GM23338 (cell line): ENCODE measurements at regions not wholly inside any gene's neighbourhood (a gene's known extent, or its start where the extent isn't known, plus 50 kb on each side); places are given as distances from the start of the nearest gene placed in this dataset.
A peak's percentile ranks its signal among the peaks of the same experiment; 100 is the strongest.

Source experiments
- ATAC-seq: fragments of 200-7000 bp; cut with Tn5 transposase; 3 replicates; pipeline ENCODE4 v1.9.1; 2020
- DNase-seq: peaks from one replicate; pipeline ENCODE4 v3.0.0-alpha.2; 2015; ENCODE audit warnings: low spot score
- H2AFZ ChIP-seq: fragments of 200-600 bp; sonication (generic); 2 replicates; pipeline ENCODE4 v1.8.0; 2016; ENCODE audit warnings: antibody characterized with exemption, mild to moderate bottlenecking, moderate library complexity
- H3F3A ChIP-seq: fragments of 200-600 bp; sonication (generic); replicated peaks from 2 replicates; pipeline ENCODE4 v1.8.0; 2017; ENCODE audit warnings: antibody characterized with exemption, mixed run types, low read depth
- H3K27ac ChIP-seq: fragments of 200-600 bp; sonication (generic); 2 replicates; pipeline ENCODE4 v1.6.1; 2016; ENCODE audit warnings: low read depth
- H3K27me3 ChIP-seq: fragments of 200-600 bp; sonication (generic); 2 replicates; pipeline ENCODE4 v1.8.0; 2016; ENCODE audit warnings: mild to moderate bottlenecking, mixed run types, moderate library complexity; ENCODE audit not compliant: insufficient read depth
- H3K36me3 ChIP-seq: fragments of 200-600 bp; sonication (generic); 2 replicates; pipeline ENCODE4 v1.8.0; 2016; ENCODE audit warnings: mild to moderate bottlenecking; ENCODE audit not compliant: insufficient read depth
- H3K4me1 ChIP-seq: fragments of 200-600 bp; sonication (generic); 2 replicates; pipeline ENCODE4 v1.8.0; 2016; ENCODE audit warnings: mild to moderate bottlenecking, moderate library complexity; ENCODE audit not compliant: insufficient read depth
- H3K4me2 ChIP-seq: fragments of 200-600 bp; sonication (generic); 2 replicates; pipeline ENCODE4 v1.7.1; 2017; ENCODE audit warnings: mixed run types
- H3K4me3 ChIP-seq: fragments of 200-600 bp; sonication (generic); 2 replicates; pipeline ENCODE4 v1.6.1; 2016; ENCODE audit warnings: mixed run types
- H3K79me2 ChIP-seq: fragments of 200-600 bp; sonication (generic); replicated peaks from 2 replicates; pipeline ENCODE4 v1.8.0; 2017; ENCODE audit warnings: mild to moderate bottlenecking; ENCODE audit not compliant: insufficient read depth
- H3K9me2 ChIP-seq: fragments of 200-600 bp; sonication (generic); 2 replicates; pipeline ENCODE4 v1.8.0; 2017; ENCODE audit not compliant: insufficient read depth
- H4K20me1 ChIP-seq: fragments of 200-600 bp; sonication (generic); replicated peaks from 2 replicates; pipeline ENCODE4 v1.8.0; 2017; ENCODE audit warnings: mild to moderate bottlenecking; ENCODE audit not compliant: insufficient read depth
- H3K27ac Mint-ChIP-seq: 2 replicates; pipeline ENCODE4 v1.8.0; 2020; ENCODE audit warnings: inconsistent platforms, mild to moderate bottlenecking, moderate library complexity, mixed read lengths
- H3K27me3 Mint-ChIP-seq: 3 replicates; pipeline ENCODE4 v1.8.0; 2022; ENCODE audit warnings: low read depth, mild to moderate bottlenecking, moderate library complexity, mixed read lengths, inconsistent platforms; ENCODE audit not compliant: insufficient read depth, poor library complexity
- H3K36me3 Mint-ChIP-seq: 3 replicates; pipeline ENCODE4 v1.8.0; 2021; ENCODE audit warnings: low read depth, mild to moderate bottlenecking, inconsistent platforms, moderate library complexity, mixed read lengths
- H3K4me1 Mint-ChIP-seq: 3 replicates; pipeline ENCODE4 v1.8.0; 2020; ENCODE audit warnings: mild to moderate bottlenecking, inconsistent platforms, mixed read lengths
- H3K4me3 Mint-ChIP-seq: 3 replicates; pipeline ENCODE4 v1.8.0; 2021; ENCODE audit warnings: moderate library complexity, mild to moderate bottlenecking, inconsistent platforms, mixed read lengths
- H3K9me3 Mint-ChIP-seq: 3 replicates; pipeline ENCODE4 v1.8.0; 2020; ENCODE audit warnings: moderate library complexity, mild to moderate bottlenecking, inconsistent platforms, mixed read lengths
- CREB1 ChIP-seq: fragments of 250-450 bp; sonication (Bioruptor Pico); IDR thresholded peaks from 2 replicates; pipeline ENCODE4 v1.5.0; 2020; ENCODE audit warnings: low read depth, mild to moderate bottlenecking, moderate library complexity
- EZH2 ChIP-seq: fragments of 200-600 bp; sonication (generic); IDR thresholded peaks from one replicate; pipeline ENCODE4 v1.8.0; 2017; ENCODE audit warnings: antibody characterized with exemption, mild to moderate bottlenecking, low read depth; ENCODE audit not compliant: unreplicated experiment
- EZH2phosphoT487 ChIP-seq: fragments of 200-600 bp; sonication (generic); IDR thresholded peaks from one replicate; pipeline ENCODE4 v1.8.1; 2018; ENCODE audit warnings: antibody characterized with exemption; ENCODE audit not compliant: unreplicated experiment
- NANOG ChIP-seq: IDR thresholded peaks from 2 replicates; pipeline ENCODE4 v1.6.1; 2016; ENCODE audit warnings: antibody characterized with exemption, borderline replicate concordance
- POLR2AphosphoS5 ChIP-seq: IDR thresholded peaks from 2 replicates; pipeline ENCODE4 v1.6.1; 2016; ENCODE audit warnings: antibody characterized with exemption, low read depth
- STAT1 ChIP-seq: IDR thresholded peaks from one replicate; pipeline ENCODE4 v1.6.1; 2016; ENCODE audit warnings: antibody characterized with exemption; ENCODE audit not compliant: unreplicated experiment
- TF ChIP-seq, protein P1 (sequence below): IDR thresholded peaks from 2 replicates; pipeline ENCODE4 v1.6.1; 2016; ENCODE audit warnings: antibody characterized with exemption
- TF ChIP-seq, protein P2 (sequence below): IDR thresholded peaks from one replicate; pipeline ENCODE4 v1.6.1; 2018; ENCODE audit warnings: antibody characterized with exemption; ENCODE audit not compliant: unreplicated experiment
- TF ChIP-seq, protein P3 (sequence below), 2 experiments: fragments of 200-600 bp in 1 of 2; sonication (generic) in 1 of 2; conservative IDR thresholded peaks; 2 replicates each; pipeline versions ENCODE4 v1.5.1 to v1.6.1; 2016 to 2017; ENCODE audit warnings: antibody characterized with exemption in 2 of 2, low read depth in 2 of 2, mild to moderate bottlenecking in 2 of 2, moderate library complexity in 1 of 2

DNA sequence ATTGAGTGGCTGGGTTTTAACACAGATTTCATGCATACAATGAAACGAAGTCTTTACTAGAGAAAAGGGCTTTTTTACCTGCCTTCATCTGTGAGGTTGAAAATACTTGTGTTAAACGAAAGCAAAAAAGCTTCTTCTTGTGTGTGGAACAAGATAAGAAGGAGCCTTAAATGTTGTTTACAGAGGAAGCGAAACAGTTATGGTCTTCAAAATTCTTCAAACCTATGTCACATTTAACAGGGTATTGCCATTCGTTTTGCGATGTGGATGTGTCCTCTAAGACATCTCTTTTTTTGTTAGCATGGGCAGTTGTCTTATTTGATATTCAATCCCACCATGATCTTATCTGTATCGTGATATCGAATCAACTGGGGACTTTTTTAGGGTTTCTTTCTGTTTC, 532.6 kb downstream of the TMEM182 start (continued):
- TF ChIP-seq, protein P1, sequence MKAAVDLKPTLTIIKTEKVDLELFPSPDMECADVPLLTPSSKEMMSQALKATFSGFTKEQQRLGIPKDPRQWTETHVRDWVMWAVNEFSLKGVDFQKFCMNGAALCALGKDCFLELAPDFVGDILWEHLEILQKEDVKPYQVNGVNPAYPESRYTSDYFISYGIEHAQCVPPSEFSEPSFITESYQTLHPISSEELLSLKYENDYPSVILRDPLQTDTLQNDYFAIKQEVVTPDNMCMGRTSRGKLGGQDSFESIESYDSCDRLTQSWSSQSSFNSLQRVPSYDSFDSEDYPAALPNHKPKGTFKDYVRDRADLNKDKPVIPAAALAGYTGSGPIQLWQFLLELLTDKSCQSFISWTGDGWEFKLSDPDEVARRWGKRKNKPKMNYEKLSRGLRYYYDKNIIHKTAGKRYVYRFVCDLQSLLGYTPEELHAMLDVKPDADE, result no peak
- TF ChIP-seq, protein P2, sequence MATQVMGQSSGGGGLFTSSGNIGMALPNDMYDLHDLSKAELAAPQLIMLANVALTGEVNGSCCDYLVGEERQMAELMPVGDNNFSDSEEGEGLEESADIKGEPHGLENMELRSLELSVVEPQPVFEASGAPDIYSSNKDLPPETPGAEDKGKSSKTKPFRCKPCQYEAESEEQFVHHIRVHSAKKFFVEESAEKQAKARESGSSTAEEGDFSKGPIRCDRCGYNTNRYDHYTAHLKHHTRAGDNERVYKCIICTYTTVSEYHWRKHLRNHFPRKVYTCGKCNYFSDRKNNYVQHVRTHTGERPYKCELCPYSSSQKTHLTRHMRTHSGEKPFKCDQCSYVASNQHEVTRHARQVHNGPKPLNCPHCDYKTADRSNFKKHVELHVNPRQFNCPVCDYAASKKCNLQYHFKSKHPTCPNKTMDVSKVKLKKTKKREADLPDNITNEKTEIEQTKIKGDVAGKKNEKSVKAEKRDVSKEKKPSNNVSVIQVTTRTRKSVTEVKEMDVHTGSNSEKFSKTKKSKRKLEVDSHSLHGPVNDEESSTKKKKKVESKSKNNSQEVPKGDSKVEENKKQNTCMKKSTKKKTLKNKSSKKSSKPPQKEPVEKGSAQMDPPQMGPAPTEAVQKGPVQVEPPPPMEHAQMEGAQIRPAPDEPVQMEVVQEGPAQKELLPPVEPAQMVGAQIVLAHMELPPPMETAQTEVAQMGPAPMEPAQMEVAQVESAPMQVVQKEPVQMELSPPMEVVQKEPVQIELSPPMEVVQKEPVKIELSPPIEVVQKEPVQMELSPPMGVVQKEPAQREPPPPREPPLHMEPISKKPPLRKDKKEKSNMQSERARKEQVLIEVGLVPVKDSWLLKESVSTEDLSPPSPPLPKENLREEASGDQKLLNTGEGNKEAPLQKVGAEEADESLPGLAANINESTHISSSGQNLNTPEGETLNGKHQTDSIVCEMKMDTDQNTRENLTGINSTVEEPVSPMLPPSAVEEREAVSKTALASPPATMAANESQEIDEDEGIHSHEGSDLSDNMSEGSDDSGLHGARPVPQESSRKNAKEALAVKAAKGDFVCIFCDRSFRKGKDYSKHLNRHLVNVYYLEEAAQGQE, result no peak
- no peak for TF ChIP-seq STAT1
- TF ChIP-seq EZH2phosphoT487, result no peak
- no peak for TF ChIP-seq EZH2
- no peak for TF ChIP-seq CREB1 (CRISPR knock-in tag)
- TF ChIP-seq POLR2AphosphoS5, result no peak
- TF ChIP-seq, protein P3, sequence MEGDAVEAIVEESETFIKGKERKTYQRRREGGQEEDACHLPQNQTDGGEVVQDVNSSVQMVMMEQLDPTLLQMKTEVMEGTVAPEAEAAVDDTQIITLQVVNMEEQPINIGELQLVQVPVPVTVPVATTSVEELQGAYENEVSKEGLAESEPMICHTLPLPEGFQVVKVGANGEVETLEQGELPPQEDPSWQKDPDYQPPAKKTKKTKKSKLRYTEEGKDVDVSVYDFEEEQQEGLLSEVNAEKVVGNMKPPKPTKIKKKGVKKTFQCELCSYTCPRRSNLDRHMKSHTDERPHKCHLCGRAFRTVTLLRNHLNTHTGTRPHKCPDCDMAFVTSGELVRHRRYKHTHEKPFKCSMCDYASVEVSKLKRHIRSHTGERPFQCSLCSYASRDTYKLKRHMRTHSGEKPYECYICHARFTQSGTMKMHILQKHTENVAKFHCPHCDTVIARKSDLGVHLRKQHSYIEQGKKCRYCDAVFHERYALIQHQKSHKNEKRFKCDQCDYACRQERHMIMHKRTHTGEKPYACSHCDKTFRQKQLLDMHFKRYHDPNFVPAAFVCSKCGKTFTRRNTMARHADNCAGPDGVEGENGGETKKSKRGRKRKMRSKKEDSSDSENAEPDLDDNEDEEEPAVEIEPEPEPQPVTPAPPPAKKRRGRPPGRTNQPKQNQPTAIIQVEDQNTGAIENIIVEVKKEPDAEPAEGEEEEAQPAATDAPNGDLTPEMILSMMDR (conservative IDR thresholded peaks at IDR 0.05; ENCODE audit: low read depth in 2 of 2), result no peak
- TF ChIP-seq NANOG, result no peak

DNA sequence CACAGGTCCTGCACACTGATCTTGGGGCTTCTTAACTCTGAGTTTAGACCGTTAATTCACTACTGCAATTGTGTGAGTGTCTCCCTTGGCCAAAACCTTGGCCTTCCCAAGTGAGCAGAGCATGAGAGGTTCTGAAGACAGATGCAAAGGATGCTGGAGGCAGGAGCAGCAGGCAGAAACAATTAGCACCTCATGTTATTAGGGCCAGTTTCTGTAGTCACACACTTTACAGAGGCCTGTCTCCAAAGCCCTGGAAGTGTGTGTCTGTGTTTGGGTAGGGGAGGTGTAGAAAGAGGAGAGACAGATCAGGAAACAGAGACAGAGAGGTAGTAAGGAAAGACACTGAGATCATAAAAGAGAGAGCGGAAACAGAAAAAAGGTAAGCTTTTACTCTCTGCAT, 533.8 kb downstream of the TMEM182 start:
- Histone ChIP-seq H3K4me2 (no peak overlapping the region), H4K20me1 (no peaks in the 10 kb centered on the region), H2AFZ (0 out of 2 replicates have a peak overlapping the region, but pooled peaks have one; percentile 74), H3K9me2 (0 out of 2 replicates have a peak, but pooled peaks cover 3% of the 10 kb centered on the region), H3K36me3 (no peaks in the 10 kb centered on the region), H3K4me3 (no peak overlapping the region), H3K4me1 (peaks cover 21% of the 10 kb centered on the region), H3K27me3 (no peaks in the 10 kb centered on the region), H3F3A (no peaks in the 10 kb centered on the region), H3K27ac (no peak overlapping the region), H3K79me2 (no peaks in the 10 kb centered on the region)
- no peak overlapping the region for H3K4me3 Mint-ChIP-seq
- H3K4me1 Mint-ChIP-seq, result peaks cover 33% of the 10 kb centered on the region
- H3K27me3 Mint-ChIP-seq, result no peaks in the 10 kb centered on the region
- DNase-seq (no peak), ATAC-seq (no peak; the same call in 2 of the 3 replicates)
- H3K9me3 Mint-ChIP-seq, result no peaks in the 10 kb centered on the region
- peak overlapping the region; percentile 33 for H3K27ac Mint-ChIP-seq
- TF ChIP-seq STAT1, result no peak
- no peaks in the 10 kb centered on the region for H3K36me3 Mint-ChIP-seq
